DMS53 (cell line): ENCODE measurements at regions not wholly inside any gene's neighbourhood (a gene's known extent, or its start where the extent isn't known, plus 50 kb on each side); places are given as distances from the start of the nearest gene placed in this dataset.
"Not testable (repeated sequence)": the region's sequence is repeated elsewhere in the genome, so short reads cannot be mapped to it uniquely, and the experiment has no call there.

Source experiments
- DNase-seq: peaks from one replicate; lab custom pipeline; 2025; lab: John Stamatoyannopoulos, UW

- DNase-seq = no peak
Observed at GRCh38 chr15:77862651-77863104, 214.8 kb downstream of the TBC1D2B start.

GRCh38 chr15:77861997-77862635, 215.4 kb downstream of the TBC1D2B start:
- DNase-seq = not testable (repeated sequence)

- no peak for DNase-seq
Observed at GRCh38 chr15:77860071-77860691, 217.3 kb downstream of the TBC1D2B start.

GRCh38 chr15:77859491-77860060, 217.9 kb downstream of the TBC1D2B start:
- no peak for DNase-seq

GRCh38 chr15:77858792-77859490, 218.6 kb downstream of the TBC1D2B start:
- DNase-seq = peak; percentile 3

- DNase-seq = no peak
Observed at GRCh38 chr15:77857419-77857818, 220.1 kb downstream of the TBC1D2B start.

GRCh38 chr15:77856705-77857346, 220.7 kb downstream of the TBC1D2B start:
- no peak for DNase-seq

GRCh38 chr15:77855871-77856270, 221.6 kb downstream of the TBC1D2B start:
- no peak for DNase-seq

- DNase-seq = no peak
Observed at GRCh38 chr15:77854980-77855379, 222.3 kb upstream of the LINGO1 start.

GRCh38 chr15:77853910-77854309, 221.2 kb upstream of the LINGO1 start:
- no peak for DNase-seq

- DNase-seq = no peak
Observed at GRCh38 chr15:77853008-77853328, 220.3 kb upstream of the LINGO1 start.

GRCh38 chr15:77852241-77853007, 219.7 kb upstream of the LINGO1 start:
- DNase-seq = no peak

- DNase-seq = peak; percentile 25
Observed at GRCh38 chr15:77851691-77852090, 219.0 kb upstream of the LINGO1 start.

GRCh38 chr15:77851086-77851485, 218.4 kb upstream of the LINGO1 start:
- DNase-seq = no peak

- no peak for DNase-seq
Observed at GRCh38 chr15:77846986-77847385, 214.3 kb upstream of the LINGO1 start.

- no peak for DNase-seq
Observed at GRCh38 chr15:77846360-77846759, 213.6 kb upstream of the LINGO1 start.

GRCh38 chr15:77844798-77845446, 212.2 kb upstream of the LINGO1 start:
- DNase-seq = no peak

GRCh38 chr15:77843546-77843945, 210.8 kb upstream of the LINGO1 start:
- peak; percentile 3 for DNase-seq

- no peak for DNase-seq
Observed at GRCh38 chr15:77840991-77841775, 208.5 kb upstream of the LINGO1 start.
